LNCaP clone FGC (cell line): ENCODE measurements at regions not wholly inside any gene's neighbourhood (a gene's known extent, or its start where the extent isn't known, plus 50 kb on each side); places are given as distances from the start of the nearest gene placed in this dataset.
A peak's percentile ranks its signal among the peaks of the same experiment; 100 is the strongest.

ENCODE experiments used
- DNase-seq: peaks from one replicate; pipeline ENCODE4 v3.0.0-alpha.2; 2011; ENCODE audit warnings: low read depth
- H3K4me3 ChIP-seq: 2 replicates; pipeline ENCODE4 v1.5.1; 2011; ENCODE audit warnings: mild to moderate bottlenecking, low read depth, low read length, control low read depth
- TF ChIP-seq, protein P1 (sequence below): IDR thresholded peaks from 2 replicates; pipeline ENCODE4 v1.5.1; 2012; ENCODE audit warnings: mild to moderate bottlenecking; ENCODE audit not compliant: control insufficient read depth, insufficient read depth; ENCODE audit errors: extremely low read depth

DNA sequence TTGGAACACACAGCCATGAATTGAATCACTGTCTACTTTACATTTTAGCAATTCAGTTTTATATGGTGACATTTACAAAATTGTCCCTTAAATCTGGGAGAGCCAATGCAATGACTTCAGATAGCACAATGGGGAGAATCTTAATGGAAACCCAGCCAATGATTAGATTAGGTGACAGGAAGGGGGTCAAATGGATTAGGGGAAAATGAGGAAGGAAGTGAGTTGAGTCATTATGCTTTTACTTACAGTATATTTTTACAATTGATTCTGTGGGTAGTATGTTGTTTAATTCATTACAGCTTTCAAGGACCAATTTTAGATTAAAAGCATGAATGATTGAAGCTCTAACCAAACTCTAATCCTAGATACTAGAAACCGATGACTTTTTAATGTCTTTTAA is 229.8 kb downstream of the SOX4 start:
- no peak overlapping the region for H3K4me3 ChIP-seq
- no peak for DNase-seq
- TF ChIP-seq, protein P1, sequence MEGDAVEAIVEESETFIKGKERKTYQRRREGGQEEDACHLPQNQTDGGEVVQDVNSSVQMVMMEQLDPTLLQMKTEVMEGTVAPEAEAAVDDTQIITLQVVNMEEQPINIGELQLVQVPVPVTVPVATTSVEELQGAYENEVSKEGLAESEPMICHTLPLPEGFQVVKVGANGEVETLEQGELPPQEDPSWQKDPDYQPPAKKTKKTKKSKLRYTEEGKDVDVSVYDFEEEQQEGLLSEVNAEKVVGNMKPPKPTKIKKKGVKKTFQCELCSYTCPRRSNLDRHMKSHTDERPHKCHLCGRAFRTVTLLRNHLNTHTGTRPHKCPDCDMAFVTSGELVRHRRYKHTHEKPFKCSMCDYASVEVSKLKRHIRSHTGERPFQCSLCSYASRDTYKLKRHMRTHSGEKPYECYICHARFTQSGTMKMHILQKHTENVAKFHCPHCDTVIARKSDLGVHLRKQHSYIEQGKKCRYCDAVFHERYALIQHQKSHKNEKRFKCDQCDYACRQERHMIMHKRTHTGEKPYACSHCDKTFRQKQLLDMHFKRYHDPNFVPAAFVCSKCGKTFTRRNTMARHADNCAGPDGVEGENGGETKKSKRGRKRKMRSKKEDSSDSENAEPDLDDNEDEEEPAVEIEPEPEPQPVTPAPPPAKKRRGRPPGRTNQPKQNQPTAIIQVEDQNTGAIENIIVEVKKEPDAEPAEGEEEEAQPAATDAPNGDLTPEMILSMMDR = no peak

DNA sequence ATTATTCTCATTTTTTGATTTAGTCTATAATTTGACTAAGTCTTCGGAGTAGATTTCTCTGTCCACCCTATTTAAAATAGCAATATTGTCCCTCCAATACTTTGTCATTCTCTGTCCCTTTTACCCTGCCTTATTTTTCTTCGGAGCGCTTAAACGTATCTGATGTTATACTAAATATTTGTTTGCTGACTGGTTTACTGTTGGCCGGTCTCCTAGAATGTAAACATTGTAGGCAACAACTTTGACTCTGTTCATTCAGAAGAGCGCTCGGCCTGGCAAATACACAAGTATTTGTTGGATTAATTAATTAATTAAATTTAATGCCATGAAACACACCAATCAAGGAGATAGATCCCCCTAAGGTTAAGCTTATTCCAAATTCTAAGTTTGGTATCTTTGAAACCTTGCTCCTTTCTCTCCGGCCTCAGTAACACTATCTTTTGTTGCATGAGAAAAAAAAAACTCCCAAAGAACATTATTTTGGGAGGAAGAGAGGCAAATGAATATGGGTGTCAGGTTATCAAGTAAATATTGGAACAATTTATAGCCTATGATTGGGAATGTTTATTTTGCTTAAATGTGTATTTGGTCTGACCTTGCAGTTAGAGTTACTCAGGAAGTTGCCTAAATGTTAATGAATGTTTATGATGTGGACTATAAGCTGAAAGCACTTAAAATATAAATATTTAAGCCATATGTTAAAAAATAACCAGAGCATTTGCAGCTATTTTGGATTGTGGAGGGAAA is 231.1 kb downstream of the SOX4 start:
- DNase-seq = peak; percentile 92
- TF ChIP-seq, protein P1 = no peak
- H3K4me3 ChIP-seq = peak overlapping the region; percentile 10; the same call in 1 of the 2 replicates

DNA sequence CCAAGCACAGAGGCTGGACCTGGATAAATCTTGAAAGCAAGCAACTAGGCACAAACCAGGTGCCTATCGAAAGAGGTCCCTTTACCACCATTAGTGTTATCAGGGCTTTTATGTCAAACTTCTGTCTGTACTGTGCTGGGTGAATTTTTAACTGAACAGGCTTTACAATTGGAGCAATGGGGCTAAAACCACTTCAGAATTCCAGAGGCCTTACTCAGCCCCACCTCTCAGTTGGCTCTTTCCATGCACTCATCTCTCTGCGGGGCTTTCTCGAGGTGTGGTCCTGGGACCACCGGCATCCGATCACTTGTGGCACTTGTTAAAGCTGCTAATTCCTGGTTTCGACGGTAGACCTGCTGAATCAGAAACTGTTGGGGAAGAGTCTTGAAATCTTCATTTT is 232.5 kb downstream of the SOX4 start:
- no peak for DNase-seq
- no peak overlapping the region for H3K4me3 ChIP-seq
- TF ChIP-seq, protein P1 = no peak

DNA sequence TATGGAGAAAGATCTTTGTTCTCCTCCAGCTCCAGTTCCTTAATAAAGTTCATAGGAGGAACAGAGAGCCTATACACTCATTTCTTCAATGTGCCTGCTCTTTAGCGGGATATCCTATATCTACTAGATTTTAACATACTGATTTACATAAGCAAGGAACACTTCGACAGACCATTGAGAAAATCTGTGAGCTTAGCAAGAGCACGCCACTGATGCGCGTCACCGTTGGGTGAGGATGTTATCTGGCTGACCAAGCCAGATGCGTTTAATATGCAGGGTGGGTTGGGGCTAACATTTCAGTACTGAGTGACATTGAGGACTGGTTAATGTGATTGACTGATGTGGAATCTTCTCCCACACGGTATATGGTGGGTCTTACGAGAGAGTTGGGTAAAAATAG is 233.4 kb downstream of the SOX4 start:
- DNase-seq = no peak
- TF ChIP-seq, protein P1 = no peak

DNA sequence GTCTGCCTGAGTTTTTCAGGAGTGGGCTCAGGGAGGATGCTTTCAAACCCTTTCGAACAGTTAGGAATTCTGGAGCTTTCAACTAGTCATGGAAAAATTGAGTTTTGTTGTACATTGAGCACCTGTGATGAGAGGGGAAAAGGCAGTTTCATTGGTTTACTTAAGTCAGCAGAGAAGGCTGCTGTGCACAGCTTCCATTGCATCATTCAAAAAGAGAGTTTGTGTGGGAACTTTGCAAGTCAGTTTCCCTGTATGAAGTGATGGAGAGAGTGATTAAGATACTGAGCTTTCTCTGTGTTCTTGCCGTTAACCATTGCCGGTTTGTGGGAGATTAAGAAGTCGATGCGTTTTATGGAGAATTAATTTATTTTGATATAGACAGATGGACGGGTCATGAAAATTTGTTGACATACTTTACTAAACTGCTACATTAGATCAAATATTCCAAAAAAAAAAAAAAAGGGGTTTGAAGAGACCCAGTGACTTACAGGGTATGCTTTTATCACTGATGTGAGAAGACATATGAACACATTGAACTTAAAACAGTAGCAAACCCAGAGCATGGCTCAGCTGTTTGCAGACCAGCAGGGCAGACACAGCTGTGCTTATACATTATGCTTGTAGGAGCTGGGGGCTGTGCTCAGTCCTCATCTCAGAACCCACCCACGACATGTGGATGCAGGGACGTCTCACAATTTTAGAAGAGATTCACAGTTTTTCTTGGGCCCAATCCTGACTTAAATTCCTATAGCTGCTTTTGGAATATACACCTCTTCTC is 234.1 kb downstream of the SOX4 start:
- no peak for DNase-seq
- H3K4me3 ChIP-seq = no peak overlapping the region
- TF ChIP-seq, protein P1 = no peak

More for the DNA sequence above, 233.4 kb downstream of the SOX4 start:
- H3K4me3 ChIP-seq = no peak overlapping the region

DNA sequence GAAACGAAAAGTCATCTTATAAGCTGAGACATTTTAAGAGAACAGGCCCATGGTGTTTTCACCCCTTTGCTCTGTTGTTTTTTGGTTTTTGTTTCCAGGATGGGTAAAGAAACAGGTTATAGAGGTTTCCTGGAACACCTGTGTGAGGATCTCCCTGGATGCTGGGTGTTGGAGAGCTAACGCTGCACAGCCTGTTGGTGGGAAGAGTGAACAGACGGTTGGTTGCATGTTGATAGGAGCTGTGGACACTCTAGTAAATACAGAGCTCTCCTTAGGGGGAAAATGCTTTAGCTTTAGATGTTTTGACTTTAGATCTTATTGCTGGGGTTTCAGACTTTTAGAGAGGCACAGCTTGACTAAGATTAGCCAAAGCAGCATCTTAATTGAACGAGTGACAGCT is 235.2 kb downstream of the SOX4 start:
- no peak for DNase-seq
- TF ChIP-seq, protein P1 = no peak
- no peak overlapping the region for H3K4me3 ChIP-seq
